Peyer's patch (tissue), 4 donors: ENCODE measurements at regions not wholly inside any gene's neighbourhood (a gene's known extent, or its start where the extent isn't known, plus 50 kb on each side); places are given as distances from the start of the nearest gene placed in this dataset.

Source experiments
- POLR2A ChIP-seq, 2 donors: fragments of 450-650 bp; IDR thresholded peaks; one replicate each; pipeline ENCODE4 v1.5.1; 2017; ENCODE audit warnings: antibody characterized with exemption in 2 of 2, mild to moderate bottlenecking in 2 of 2, moderate library complexity in 2 of 2
- TF ChIP-seq, protein P1 (sequence below), 6 experiments: fragments of 450-650 bp in 4 of 6; fragments of 200-600 bp in 2 of 6; sonication (generic) in 1 of 6; IDR thresholded peaks; one replicate each; pipeline ENCODE4 v1.5.1; 2017 to 2019; ENCODE audit warnings: antibody characterized with exemption in 6 of 6, mild to moderate bottlenecking in 3 of 6, moderate library complexity in 1 of 6

DNA sequence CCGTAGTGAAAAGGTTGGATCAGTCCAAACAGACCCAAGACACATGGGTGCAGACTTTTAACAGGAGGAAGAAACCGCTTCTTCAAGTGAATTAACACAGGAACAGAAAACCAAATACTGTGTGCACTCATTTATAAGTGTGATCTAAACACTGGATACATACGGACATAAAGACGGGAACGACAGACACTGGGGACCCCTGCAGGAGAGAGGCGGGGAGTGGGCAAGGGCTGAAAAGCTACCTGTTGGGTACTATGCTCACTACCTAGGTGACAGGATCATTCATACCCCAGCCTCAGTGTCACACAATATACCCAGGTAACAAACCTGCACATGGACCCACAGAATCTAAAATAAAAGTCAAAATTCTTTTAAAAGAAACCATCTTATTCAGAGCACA, 326.0 kb upstream of the NOCT start:
- TF ChIP-seq, protein P1, sequence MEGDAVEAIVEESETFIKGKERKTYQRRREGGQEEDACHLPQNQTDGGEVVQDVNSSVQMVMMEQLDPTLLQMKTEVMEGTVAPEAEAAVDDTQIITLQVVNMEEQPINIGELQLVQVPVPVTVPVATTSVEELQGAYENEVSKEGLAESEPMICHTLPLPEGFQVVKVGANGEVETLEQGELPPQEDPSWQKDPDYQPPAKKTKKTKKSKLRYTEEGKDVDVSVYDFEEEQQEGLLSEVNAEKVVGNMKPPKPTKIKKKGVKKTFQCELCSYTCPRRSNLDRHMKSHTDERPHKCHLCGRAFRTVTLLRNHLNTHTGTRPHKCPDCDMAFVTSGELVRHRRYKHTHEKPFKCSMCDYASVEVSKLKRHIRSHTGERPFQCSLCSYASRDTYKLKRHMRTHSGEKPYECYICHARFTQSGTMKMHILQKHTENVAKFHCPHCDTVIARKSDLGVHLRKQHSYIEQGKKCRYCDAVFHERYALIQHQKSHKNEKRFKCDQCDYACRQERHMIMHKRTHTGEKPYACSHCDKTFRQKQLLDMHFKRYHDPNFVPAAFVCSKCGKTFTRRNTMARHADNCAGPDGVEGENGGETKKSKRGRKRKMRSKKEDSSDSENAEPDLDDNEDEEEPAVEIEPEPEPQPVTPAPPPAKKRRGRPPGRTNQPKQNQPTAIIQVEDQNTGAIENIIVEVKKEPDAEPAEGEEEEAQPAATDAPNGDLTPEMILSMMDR (IDR thresholded peaks at IDR 0.05): no peak
- no peak for TF ChIP-seq POLR2A (IDR thresholded peaks at IDR 0.05)
